Suprapubic skin (tissue), 4 donors: ENCODE measurements at regions not wholly inside any gene's neighbourhood (a gene's known extent, or its start where the extent isn't known, plus 50 kb on each side); places are given as distances from the start of the nearest gene placed in this dataset.

Source experiments
- CTCF ChIP-seq, 2 donors: fragments of 200-600 bp in 1 of 2; fragments of 450-650 bp in 1 of 2; sonication (generic) in 1 of 2; IDR thresholded peaks; one replicate each; pipeline ENCODE4 v1.5.1; 2016 to 2019; ENCODE audit warnings: antibody characterized with exemption in 2 of 2, mild to moderate bottlenecking in 1 of 2, moderate library complexity in 1 of 2
- POLR2A ChIP-seq, 2 donors: fragments of 450-650 bp; IDR thresholded peaks; one replicate each; pipeline ENCODE4 v1.6.1; 2017; ENCODE audit warnings: antibody characterized with exemption in 2 of 2, mild to moderate bottlenecking in 2 of 2, moderate library complexity in 2 of 2
- POLR2AphosphoS5 ChIP-seq, 3 donors: sonication (generic); formaldehyde crosslinking; IDR thresholded peaks; one replicate each; pipeline ENCODE4 v1.6.1; 2017; ENCODE audit warnings: antibody characterized with exemption in 3 of 3

- TF ChIP-seq CTCF (IDR thresholded peaks at IDR 0.05) (no peak), POLR2AphosphoS5 (IDR thresholded peaks at IDR 0.05) (no peak), POLR2A (IDR thresholded peaks at IDR 0.05) (no peak)
Observed at GRCh38 chr13:26475176-26476110, 82.0 kb upstream of the WASF3 start.
